CD4-positive, alpha-beta T cell (primary cell): ENCODE measurements at regions not wholly inside any gene's neighbourhood (a gene's known extent, or its start where the extent isn't known, plus 50 kb on each side); places are given as distances from the start of the nearest gene placed in this dataset.

Source experiments
- ATAC-seq: fragments of 200-7000 bp; cut with Tn5 transposase; one replicate; pipeline ENCODE4 v1.10.0; 2022; ENCODE audit warnings: mild to moderate bottlenecking; ENCODE audit not compliant: poor library complexity
- CTCF ChIA-PET: fragments of 350-600 bp; sonication (Branson Sonifier 250); formaldehyde crosslinking; loops from one replicate; lab custom pipeline; 2021; ENCODE audit warnings: antibody characterized with exemption, inconsistent platforms; lab: Charles Lee
- POLR2A ChIA-PET: fragments of 350-600 bp; sonication (Branson Sonifier 250); formaldehyde crosslinking; loops from one replicate; lab custom pipeline; 2021; ENCODE audit warnings: antibody characterized with exemption, inconsistent platforms; lab: Charles Lee
- DNase-seq, 14 experiments: peaks; one replicate each; pipeline ENCODE4 v3.0.0-alpha.2; 2013 to 2020; ENCODE audit warnings: mixed read lengths in 2 of 14
- H3K27ac ChIP-seq, 2 donors: one replicate each; pipeline versions ENCODE4 v1.5.1 to v1.7.0; 2013; ENCODE audit warnings: low read length in 2 of 2, low read depth in 1 of 2, mild to moderate bottlenecking in 1 of 2
- H3K27me3 ChIP-seq, 2 experiments: 1 replicate in 1 of 2; 2 replicates in 1 of 2; pipeline versions ENCODE4 v1.6.1 to v1.7.0; 2013; ENCODE audit warnings: low read length in 2 of 2, control low read depth in 1 of 2, mild to moderate bottlenecking in 1 of 2, moderate library complexity in 1 of 2; ENCODE audit not compliant: insufficient read depth in 2 of 2, control insufficient read depth in 1 of 2
- H3K36me3 ChIP-seq: one replicate; pipeline ENCODE4 v1.6.1; 2013; ENCODE audit warnings: low read length, control low read depth; ENCODE audit not compliant: insufficient read depth
- H3K4me1 ChIP-seq: one replicate; pipeline ENCODE4 v1.6.1; 2013; ENCODE audit warnings: low read length, control low read depth; ENCODE audit not compliant: insufficient read depth
- H3K4me3 ChIP-seq: one replicate; pipeline ENCODE4 v1.5.1; 2013; ENCODE audit warnings: mild to moderate bottlenecking, low read length, moderate library complexity
- H3K9me3 ChIP-seq, 2 experiments: 1 replicate in 1 of 2; 2 replicates in 1 of 2; pipeline versions ENCODE4 v1.6.1 to v1.7.0; 2013; ENCODE audit warnings: low read length in 2 of 2, mild to moderate bottlenecking in 2 of 2, control low read depth in 1 of 2, moderate library complexity in 1 of 2; ENCODE audit not compliant: control insufficient read depth in 1 of 2, insufficient read depth in 1 of 2
- H3K27ac Mint-ChIP-seq: one replicate; pipeline ENCODE4 v1.8.0; 2020; ENCODE audit warnings: mixed read lengths
- H3K27me3 Mint-ChIP-seq: one replicate; pipeline ENCODE4 v1.8.0; 2021; ENCODE audit warnings: mixed read lengths
- H3K36me3 Mint-ChIP-seq: one replicate; pipeline ENCODE4 v1.8.0; 2021; ENCODE audit warnings: low read depth, mixed read lengths
- H3K4me1 Mint-ChIP-seq: one replicate; pipeline ENCODE4 v1.8.0; 2021; ENCODE audit warnings: low read depth, mixed read lengths
- H3K4me3 Mint-ChIP-seq: one replicate; pipeline ENCODE4 v1.8.0; 2020; ENCODE audit warnings: mild to moderate bottlenecking, mixed read lengths
- H3K9me3 Mint-ChIP-seq: one replicate; pipeline ENCODE4 v1.8.0; 2020; ENCODE audit warnings: mixed read lengths
- CTCF ChIP-seq: fragments of 200-600 bp; IDR thresholded peaks from one replicate; pipeline ENCODE4 v1.8.0; 2022; ENCODE audit warnings: antibody characterized with exemption, mild to moderate bottlenecking
- intact Hi-C, 2 experiments: fragments of 100-400 bp; cut with DNase I in 1 of 2; cut with micrococcal nuclease in 1 of 2; formaldehyde crosslinking; loops; one replicate each; pipeline versions ENCODE4 v1.15.1 to v1.9.0; 2023 to 2025; cut with DNase I, micrococcal nuclease

GRCh38 chr10:28833313-28833712, 156.0 kb downstream of the BAMBI start:
- Histone ChIP-seq H3K36me3 (no peaks in the 10 kb centered on the region), H3K4me1 (no peaks in the 10 kb centered on the region), H3K4me3 (no peak overlapping the region), H3K27ac (no peak overlapping the region), H3K27me3 (peaks cover 0 to 2% of the 10 kb centered on the region in 2 experiments), H3K9me3 (no peaks in the 10 kb centered on the region)
- no peak for TF ChIP-seq CTCF
- Mint-ChIP-seq H3K4me1 (no peaks in the 10 kb centered on the region), H3K36me3 (no peaks in the 10 kb centered on the region), H3K27me3 (peaks cover 11% of the 10 kb centered on the region), H3K27ac (no peak overlapping the region), H3K4me3 (no peak overlapping the region), H3K9me3 (no peaks in the 10 kb centered on the region)
- intact Hi-C loops, result no loop called here
- ChIA-PET CTCF (no interaction called here), POLR2A (no interaction called here)
- ATAC-seq (no peak), DNase-seq (no peak)

- H3K9me3 ChIP-seq, result no peaks in the 10 kb centered on the region
- TF ChIP-seq CTCF, result no peak
- DNase-seq, result no peak
- intact Hi-C loops, result no loop called here
- no peaks in the 10 kb centered on the region for H3K36me3 ChIP-seq
- H3K4me1 ChIP-seq, result no peaks in the 10 kb centered on the region
- Mint-ChIP-seq H3K4me1 (no peaks in the 10 kb centered on the region), H3K9me3 (no peaks in the 10 kb centered on the region), H3K27me3 (peaks cover 16% of the 10 kb centered on the region), H3K4me3 (no peak overlapping the region), H3K27ac (no peak overlapping the region), H3K36me3 (no peaks in the 10 kb centered on the region)
- ChIA-PET POLR2A (no interaction called here), CTCF (no interaction called here)
- no peak overlapping the region for H3K27ac ChIP-seq
- no peak for ATAC-seq
- H3K27me3 ChIP-seq, result no peaks in the 10 kb centered on the region
- no peak overlapping the region for H3K4me3 ChIP-seq
Observed at GRCh38 chr10:28836435-28836743, 159.1 kb downstream of the BAMBI start.

- Mint-ChIP-seq H3K27me3 (peaks cover 22% of the 10 kb centered on the region), H3K9me3 (no peaks in the 10 kb centered on the region), H3K27ac (no peak overlapping the region), H3K36me3 (no peaks in the 10 kb centered on the region), H3K4me3 (no peak overlapping the region), H3K4me1 (no peaks in the 10 kb centered on the region)
- no peaks in the 10 kb centered on the region for H3K27me3 ChIP-seq
- no peak overlapping the region for H3K27ac ChIP-seq
- ATAC-seq (no peak), DNase-seq (no peak)
- H3K9me3 ChIP-seq, result no peaks in the 10 kb centered on the region
- no peaks in the 10 kb centered on the region for H3K36me3 ChIP-seq
- TF ChIP-seq CTCF, result no peak
- H3K4me1 ChIP-seq, result no peaks in the 10 kb centered on the region
- H3K4me3 ChIP-seq, result no peak overlapping the region
- intact Hi-C loops, result no loop called here
- POLR2A ChIA-PET, result no interaction called here
- CTCF ChIA-PET, result no interaction called here
Observed at GRCh38 chr10:28837613-28838390, 160.5 kb downstream of the BAMBI start.
